Heart right ventricle (tissue), 16 donors: ENCODE measurements at regions not wholly inside any gene's neighbourhood (a gene's known extent, or its start where the extent isn't known, plus 50 kb on each side); places are given as distances from the start of the nearest gene placed in this dataset.

Source experiments
- ATAC-seq, 8 donors: fragments of 200-7000 bp; cut with Tn5 transposase; one replicate each; pipeline ENCODE4 v1.9.1; 2020; ENCODE audit warnings: mild to moderate bottlenecking in 8 of 8, moderate library complexity in 8 of 8, moderate number of reproducible peaks in 1 of 8
- DNase-seq, 2 donors: peaks; one replicate each; pipeline ENCODE4 v3.0.0-alpha.2; 2020
- H3K27ac ChIP-seq, 10 donors: fragments of 200-600 bp; sonication (generic) in 2 of 10; one replicate each; pipeline versions ENCODE4 v1.5.0 to v1.8.0; 2020 to 2022; ENCODE audit warnings: mild to moderate bottlenecking in 3 of 10
- H3K27me3 ChIP-seq, 7 donors: fragments of 200-600 bp; one replicate each; pipeline ENCODE4 v1.8.0; 2021 to 2022; ENCODE audit warnings: mild to moderate bottlenecking in 2 of 7
- H3K36me3 ChIP-seq, 9 donors: fragments of 200-600 bp; sonication (generic) in 1 of 9; one replicate each; pipeline versions ENCODE4 v1.5.0 to v1.8.0; 2020 to 2022; ENCODE audit warnings: mild to moderate bottlenecking in 2 of 9
- H3K4me1 ChIP-seq, 9 donors: fragments of 200-600 bp; sonication (generic) in 1 of 9; one replicate each; pipeline versions ENCODE4 v1.5.0 to v1.8.0; 2020 to 2022; ENCODE audit warnings: mild to moderate bottlenecking in 4 of 9
- H3K4me3 ChIP-seq, 10 donors: fragments of 200-600 bp; sonication (generic) in 2 of 10; one replicate each; pipeline versions ENCODE4 v1.5.0 to v1.8.0; 2020 to 2022; ENCODE audit warnings: mild to moderate bottlenecking in 7 of 10, moderate library complexity in 2 of 10
- H3K9me3 ChIP-seq, 11 donors: fragments of 200-600 bp in 10 of 11; sonication (generic) in 2 of 11; one replicate each; pipeline versions ENCODE4 v1.5.0 to v1.8.0; 2013 to 2022; ENCODE audit warnings: mild to moderate bottlenecking in 2 of 11, control low read depth in 1 of 11, moderate library complexity in 1 of 11
- CTCF ChIP-seq, 9 donors: fragments of 200-600 bp; sonication (generic) in 2 of 9; IDR thresholded peaks; one replicate each; pipeline versions ENCODE4 v1.5.0 to v1.8.0; 2021 to 2022; ENCODE audit warnings: antibody characterized with exemption in 9 of 9, mild to moderate bottlenecking in 5 of 9, moderate library complexity in 1 of 9
- WGBS, 2 donors: extraction: QIAGEN DNeasy Blood & Tissue Kit; methylation state at CpG; one replicate each; pipeline ENCODE4 v1.1.7; 2013; ENCODE audit warnings: inconsistent platforms in 1 of 2; 5-methylcytosine and 5-hydroxymethylcytosine counted together
- intact Hi-C, 10 donors: fragments of 100-400 bp; cut with DNase I; formaldehyde crosslinking; loops; one replicate each; pipeline versions ENCODE4 v1.11.1 to v1.14.2; 2022
- donor health status: Arrhythmogenic right ventricular cardiomyopathy.
- donor health status: ischemic (EF 13 %, LVEDD 7.1; RV severe dilation, severe dysfunction).
- donor health status: healthy with polysubstance abuse.
- donor health status: DM: no; HTN: yes; CAD: no.
- donor health status: DM: no; HTN: no; CAD: no.
- donor health status: ischemic (EF 25% LVEDD 6.9; RV normal size, moderate dysfunction).
- donor health status: ischemic (EF 25% LVEDD 5.7; RV mildly dilated, moderate dysfunction).
- donor health status: healthy.
- donor health status: DM: yes; HTN: yes; CAD: no.
- donor health status: Ischemic cardiomyopathy.
- donor health status: ischemic (EF 35%, LVEDD 5.7; RV mildly dilated, moderate dysfunction).
- donor health status: nonischemic (EF 11% LVEDD 7.7; RV severe dilation, severe dysfunction).
- donor health status: DM: yes; HTN: yes; CAD: no.
- donor health status: PGD.
- donor health status: ischemic (EF 29% LVEDD 5.4; RV normal size, mild dysfunction).
- donor health status: nonischemic (EF 23%, LVEDD 6.1; RV moderate dilation, normal function).

GRCh38 chr4:1565598-1566295 is 118.4 kb downstream of the FAM53A start:
- ATAC-seq: no peak
- H3K9me3 ChIP-seq: no peaks in the 10 kb centered on the region
- H3K4me3 ChIP-seq: no peak overlapping the region
- H3K36me3 ChIP-seq: no peaks in the 10 kb centered on the region
- peak in 1 of 2 donors; percentile 3 for DNase-seq
- peaks cover 4 to 72% (median 58%) of the 10 kb centered on the region in 7 donors for H3K27me3 ChIP-seq
- 76 to 82% methylated on average over 29 of the region's 29 CpGs for WGBS, 2 donors
- no peak overlapping the region for H3K27ac ChIP-seq
- intact Hi-C loops: no loop called here
- no peaks in the 10 kb centered on the region for H3K4me1 ChIP-seq
- no peak for TF ChIP-seq CTCF (IDR thresholded peaks at IDR 0.05)

DNA sequence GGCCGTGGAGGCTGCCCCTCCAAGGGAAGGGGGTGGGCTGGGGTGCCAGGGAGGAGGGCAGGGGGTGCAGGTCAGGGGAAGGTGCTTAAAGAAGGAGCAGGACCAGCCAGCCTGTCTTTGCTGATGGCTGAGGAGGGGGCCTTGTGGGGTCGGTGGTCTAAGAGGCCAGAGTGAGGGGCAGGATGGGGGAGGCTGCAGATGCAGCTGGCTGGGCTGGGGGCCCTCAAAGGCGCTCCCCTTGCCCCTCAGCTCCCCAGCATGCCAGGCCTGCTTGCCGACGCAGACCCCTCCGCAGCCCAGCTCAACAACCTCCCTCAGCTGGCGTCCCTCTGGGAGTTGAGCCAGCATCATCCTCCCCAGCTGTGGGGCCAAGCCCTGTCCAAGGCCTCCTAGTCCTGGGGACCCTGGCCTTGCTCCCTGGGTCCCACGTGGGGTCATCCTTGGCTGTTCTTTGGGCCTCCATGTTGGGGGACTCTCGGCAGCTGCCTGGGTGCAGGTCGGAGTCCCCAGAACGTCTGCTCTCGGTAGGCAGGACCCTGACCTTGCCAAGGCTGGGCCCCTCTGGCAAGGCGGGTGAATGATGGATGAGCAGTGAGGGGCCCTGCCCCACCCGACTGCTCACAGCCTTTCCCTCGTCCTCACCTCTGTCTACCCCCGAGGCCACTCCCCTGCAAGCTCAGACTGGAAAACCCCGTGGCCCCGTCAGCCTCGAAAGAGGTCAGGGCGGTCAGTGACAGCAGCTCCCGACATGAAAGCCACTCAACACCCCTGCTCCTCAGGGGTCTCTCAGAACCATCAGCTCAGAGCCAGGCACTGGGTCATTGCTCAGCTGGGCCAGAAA is 119.4 kb downstream of the FAM53A start:
- Histone ChIP-seq H3K27ac (no peak overlapping the region), H3K4me1 (no peaks in the 10 kb centered on the region), H3K27me3 (peaks cover 4 to 82% (median 68%) of the 10 kb centered on the region in 7 donors), H3K36me3 (no peaks in the 10 kb centered on the region), H3K4me3 (no peak overlapping the region), H3K9me3 (no peaks in the 10 kb centered on the region)
- DNase-seq: peak in 1 of 2 donors; percentile 6
- 47 to 55% methylated on average over 21 of the region's 21 CpGs for WGBS, 2 donors
- no peak for TF ChIP-seq CTCF (IDR thresholded peaks at IDR 0.05)
- ATAC-seq: no peak
- intact Hi-C loops: no loop called here

DNA sequence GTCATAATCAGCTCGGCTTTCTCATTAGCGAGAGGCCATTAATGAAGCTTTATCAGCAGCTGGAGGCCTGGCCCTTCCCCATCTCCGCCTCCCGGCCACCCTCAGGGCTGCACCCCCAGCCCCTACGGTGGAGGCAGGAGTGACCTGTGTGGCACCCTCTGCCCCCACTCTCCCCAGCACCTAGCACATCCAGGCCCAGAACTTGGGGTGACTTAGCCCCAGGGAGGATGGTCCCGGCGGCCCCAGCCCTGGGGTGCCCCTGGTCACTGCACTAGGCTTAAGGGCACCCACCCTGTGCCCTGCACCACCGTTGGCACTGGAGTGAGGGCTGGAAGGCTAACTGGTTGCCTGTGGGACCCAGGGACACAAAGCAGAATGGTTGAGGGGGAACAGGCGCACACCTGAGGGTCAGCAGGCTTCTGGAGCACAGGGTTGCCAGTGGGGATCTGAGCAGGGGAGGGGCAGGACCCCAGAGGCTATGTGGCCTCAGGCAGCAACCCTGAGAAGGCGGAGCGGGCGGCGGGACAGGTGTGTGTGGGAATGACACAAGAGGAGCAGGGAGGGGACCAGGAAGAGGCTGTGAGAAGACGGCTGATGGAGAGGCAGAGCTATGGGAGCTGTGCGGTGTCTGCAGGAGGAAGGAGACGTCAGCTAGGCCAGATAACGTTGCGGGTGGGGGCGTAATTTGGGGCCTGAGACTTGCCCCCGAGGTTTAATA is 120.2 kb downstream of the FAM53A start:
- no peak for TF ChIP-seq CTCF (IDR thresholded peaks at IDR 0.05)
- Histone ChIP-seq H3K36me3 (no peaks in the 10 kb centered on the region), H3K9me3 (no peaks in the 10 kb centered on the region), H3K27me3 (peaks cover 4 to 90% (median 73%) of the 10 kb centered on the region in 7 donors), H3K4me3 (no peak overlapping the region), H3K27ac (no peak overlapping the region), H3K4me1 (no peaks in the 10 kb centered on the region)
- DNase-seq: peak in 1 of 2 donors; percentile 3
- intact Hi-C loops: no loop called here
- 55 to 56% methylated on average over 20 of the region's 20 CpGs for WGBS, 2 donors
- ATAC-seq: no peak

DNA sequence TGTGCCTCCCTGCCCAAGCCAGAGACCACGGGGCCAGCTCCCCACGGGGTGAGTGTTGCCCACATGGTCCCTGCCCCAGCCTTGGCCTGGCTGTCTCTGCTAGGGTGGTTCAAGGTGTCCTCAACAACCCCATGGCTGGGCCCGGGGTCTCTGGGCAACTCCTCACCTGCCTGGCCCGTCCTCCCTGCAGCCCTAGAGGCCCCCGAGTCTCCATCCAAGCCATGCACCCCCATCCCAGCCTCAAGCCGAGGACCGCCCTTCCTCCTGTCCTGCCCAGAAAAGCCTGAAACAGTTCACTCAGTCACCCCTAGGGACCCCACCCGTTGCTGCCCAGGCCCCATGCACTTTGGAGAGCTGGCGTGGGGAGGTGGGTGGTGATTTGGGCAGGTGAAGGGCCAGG is 120.9 kb downstream of the FAM53A start:
- Histone ChIP-seq H3K4me1 (no peaks in the 10 kb centered on the region), H3K27me3 (peaks cover 4 to 94% (median 74%) of the 10 kb centered on the region in 7 donors), H3K27ac (no peak overlapping the region), H3K9me3 (no peaks in the 10 kb centered on the region), H3K4me3 (no peak overlapping the region), H3K36me3 (no peaks in the 10 kb centered on the region)
- no peak for TF ChIP-seq CTCF (IDR thresholded peaks at IDR 0.05)
- WGBS, 2 donors: 70 to 75% methylated on average over 9 of the region's 9 CpGs
- intact Hi-C loops: no loop called here
- no peak for DNase-seq
- no peak for ATAC-seq
